SK-N-SH (cell line): ENCODE measurements at regions not wholly inside any gene's neighbourhood (a gene's known extent, or its start where the extent isn't known, plus 50 kb on each side); places are given as distances from the start of the nearest gene placed in this dataset.

Experiments used
- CTCF ChIA-PET: fragments of 300-600, 350-600 bp; formaldehyde crosslinking; extraction: SDS; loops from one replicate; lab custom pipeline; 2021; lab: Yijun Ruan, JAX
- POLR2A ChIA-PET: fragments of 350-600 bp; sonication (Branson Sonifier 250); formaldehyde crosslinking; extraction: SDS; loops from one replicate; lab custom pipeline; 2020; ENCODE audit warnings: antibody characterized with exemption, inconsistent platforms; lab: Yijun Ruan, JAX
- DNase-seq: peaks from one replicate; pipeline ENCODE4 v3.0.0; 2012
- H2AFZ ChIP-seq: fragments of 200-600 bp; sonication (generic); 2 replicates; pipeline ENCODE4 v1.8.1; 2016; ENCODE audit warnings: antibody characterized with exemption, mild to moderate bottlenecking, low read depth
- H3F3A ChIP-seq: fragments of 200-600 bp; sonication (generic); replicated peaks from 2 replicates; pipeline ENCODE3; 2016; ENCODE audit warnings: antibody characterized with exemption, mild to moderate bottlenecking; ENCODE audit not compliant: insufficient read depth
- H3K27ac ChIP-seq, 2 experiments: fragments of 200-500 bp in 1 of 2; fragments of 200-600 bp in 1 of 2; sonication (Bioruptor generic) in 1 of 2; sonication (generic), shearing (Covaris generic) in 1 of 2; 2 replicates each; pipeline versions ENCODE4 v1.5.1 to v1.6.1; 2014 to 2016; ENCODE audit warnings: low read depth in 2 of 2, inconsistent platforms in 1 of 2, low read length in 1 of 2, mild to moderate bottlenecking in 1 of 2, mixed read lengths in 1 of 2
- H3K27me3 ChIP-seq: fragments of 200-600 bp; sonication (generic), shearing (Covaris generic); 2 replicates; pipeline ENCODE4 v1.6.1; 2016; ENCODE audit warnings: mixed run types; ENCODE audit not compliant: insufficient read depth
- H3K36me3 ChIP-seq, 2 experiments: fragments of 200-500 bp in 1 of 2; fragments of 200-600 bp in 1 of 2; sonication (Bioruptor generic) in 1 of 2; sonication (generic) in 1 of 2; replicated peaks in 1 of 2; 2 replicates each; pipeline versions ENCODE3 to v1.5.1; 2014 to 2016; ENCODE audit warnings: low read length in 1 of 2, mild to moderate bottlenecking in 1 of 2; ENCODE audit not compliant: insufficient read depth in 2 of 2, control insufficient read depth in 1 of 2
- H3K4me1 ChIP-seq, 2 experiments: fragments of 200-500 bp in 1 of 2; fragments of 200-600 bp in 1 of 2; sonication (Bioruptor generic) in 1 of 2; sonication (generic), shearing (Covaris generic) in 1 of 2; 2 replicates each; pipeline versions ENCODE4 v1.5.1 to v1.6.1; 2014 to 2016; ENCODE audit warnings: low read depth in 1 of 2, low read length in 1 of 2, mixed run types in 1 of 2; ENCODE audit not compliant: insufficient read depth in 2 of 2, control insufficient read depth in 1 of 2
- H3K4me2 ChIP-seq: fragments of 200-600 bp; sonication (generic), shearing (Covaris generic); 2 replicates; pipeline ENCODE4 v1.6.1; 2017; ENCODE audit warnings: mixed run types
- H3K4me3 ChIP-seq, 2 experiments: fragments of 200-500 bp in 1 of 2; fragments of 200-600 bp in 1 of 2; sonication (Bioruptor generic) in 1 of 2; sonication (generic), shearing (Covaris generic) in 1 of 2; 2 replicates each; pipeline versions ENCODE4 v1.5.1 to v1.8.1; 2014 to 2016; ENCODE audit warnings: low read depth in 2 of 2, inconsistent platforms in 1 of 2, low read length in 1 of 2, mild to moderate bottlenecking in 1 of 2, mixed read lengths in 1 of 2, moderate library complexity in 1 of 2
- H3K79me2 ChIP-seq: fragments of 200-600 bp; sonication (generic); 2 replicates; pipeline ENCODE4 v1.8.1; 2017; ENCODE audit warnings: mild to moderate bottlenecking; ENCODE audit not compliant: insufficient read depth
- H3K9ac ChIP-seq: fragments of 200-600 bp; sonication (generic); 2 replicates; pipeline ENCODE4 v1.6.1; 2017; ENCODE audit warnings: mixed run types
- H3K9me2 ChIP-seq: fragments of 200-600 bp; sonication (generic); 2 replicates; pipeline ENCODE4 v1.6.1; 2017; ENCODE audit warnings: mixed run types
- H3K9me3 ChIP-seq: fragments of 200-600 bp; sonication (generic); 2 replicates; pipeline ENCODE4 v1.6.1; 2017; ENCODE audit warnings: mixed run types, mild to moderate bottlenecking, moderate library complexity
- H4K20me1 ChIP-seq: fragments of 200-600 bp; sonication (generic); 2 replicates; pipeline ENCODE4 v1.6.1; 2017; ENCODE audit warnings: mild to moderate bottlenecking, mixed run types; ENCODE audit not compliant: insufficient read depth
- ELF1 ChIP-seq: IDR thresholded peaks from 2 replicates; pipeline ENCODE4 v1.4.0; 2012
- EP300 ChIP-seq, 2 experiments: IDR thresholded peaks; 2 replicates each; pipeline versions ENCODE4 v1.4.0 to v1.6.1; 2012; ENCODE audit warnings: borderline replicate concordance in 1 of 2, low read depth in 1 of 2, low read length in 1 of 2
- FOXJ3 ChIP-seq: sonication (generic); formaldehyde crosslinking; IDR thresholded peaks from 2 replicates; pipeline ENCODE4 v1.5.1; 2020; ENCODE audit warnings: mild to moderate bottlenecking, missing genetic modification reagents
- FOXM1 ChIP-seq: IDR thresholded peaks from 2 replicates; pipeline ENCODE4 v1.4.0; 2012; ENCODE audit warnings: low read depth, mild to moderate bottlenecking
- GABPA ChIP-seq: IDR thresholded peaks from 2 replicates; pipeline ENCODE4 v1.4.0; 2012; ENCODE audit warnings: low read depth, mild to moderate bottlenecking
- IRF3 ChIP-seq: fragments of 150-350 bp; IDR thresholded peaks from 2 replicates; pipeline ENCODE4 v1.6.1; 2016; ENCODE audit warnings: mild to moderate bottlenecking, low read depth, low read length
- MAX ChIP-seq: IDR thresholded peaks from 2 replicates; pipeline ENCODE4 v1.4.0; 2012; ENCODE audit warnings: low read depth
- NRF1 ChIP-seq: IDR thresholded peaks from 2 replicates; pipeline ENCODE4 v1.6.1; 2012; ENCODE audit warnings: low read depth, mild to moderate bottlenecking, low read length
- RFX5 ChIP-seq: IDR thresholded peaks from 2 replicates; pipeline ENCODE4 v1.6.1; 2012; ENCODE audit warnings: mild to moderate bottlenecking, improper control_type of control experiment, low read length
- SMC3 ChIP-seq: IDR thresholded peaks from 2 replicates; pipeline ENCODE4 v1.6.1; 2012; ENCODE audit warnings: low read depth, low read length, improper control_type of control experiment
- TAF1 ChIP-seq: IDR thresholded peaks from 2 replicates; pipeline ENCODE4 v1.6.1; 2012; ENCODE audit warnings: low read depth, mild to moderate bottlenecking, low read length, moderate library complexity, borderline replicate concordance
- TCF12 ChIP-seq: IDR thresholded peaks from 2 replicates; pipeline ENCODE4 v1.4.0; 2012
- TEAD4 ChIP-seq: IDR thresholded peaks from 2 replicates; pipeline ENCODE4 v1.4.0; 2012; ENCODE audit warnings: mild to moderate bottlenecking, borderline replicate concordance; ENCODE audit not compliant: insufficient read depth
- USF1 ChIP-seq: IDR thresholded peaks from 2 replicates; pipeline ENCODE4 v1.4.0; 2012; ENCODE audit warnings: low read depth, borderline replicate concordance
- USF2 ChIP-seq: fragments of 150-350 bp; IDR thresholded peaks from 2 replicates; pipeline ENCODE4 v1.6.1; 2017; ENCODE audit warnings: antibody characterized with exemption, low read length, low read depth, borderline replicate concordance
- YY1 ChIP-seq: IDR thresholded peaks from 2 replicates; pipeline ENCODE4 v1.4.0; 2012; ENCODE audit warnings: low read depth, mild to moderate bottlenecking
- WGBS: methylation state at CpG from one replicate; pipeline ENCODE4 v1.1.6; 2017; ENCODE audit warnings: low lambda C conversion rate; 5-methylcytosine and 5-hydroxymethylcytosine counted together

GRCh38 chr10:130729876-130730275 is 581.6 kb downstream of the TCERG1L start:
- H3F3A ChIP-seq: no peaks in the 10 kb centered on the region
- H3K4me1 ChIP-seq: no peaks in the 10 kb centered on the region
- no peaks in the 10 kb centered on the region for H3K9me2 ChIP-seq
- H3K4me3 ChIP-seq: no peak overlapping the region
- no peak overlapping the region for H3K9ac ChIP-seq
- no peaks in the 10 kb centered on the region for H3K36me3 ChIP-seq
- TF ChIP-seq EP300 (IDR thresholded peaks at IDR 0.05; ENCODE audit: borderline replicate concordance in 1 of 2, low read depth in 1 of 2, low read length in 1 of 2) (no peak), MAX (no peak), RFX5 (no peak), TEAD4 (no peak), IRF3 (no peak), YY1 (no peak), TAF1 (no peak), FOXJ3 (CRISPR knock-in tag) (no peak), SMC3 (no peak), GABPA (no peak), USF1 (no peak), TCF12 (no peak), FOXM1 (no peak), ELF1 (no peak)
- no peak for DNase-seq
- H3K9me3 ChIP-seq: no peaks in the 10 kb centered on the region
- H3K4me2 ChIP-seq: no peak overlapping the region
- H2AFZ ChIP-seq: no peak overlapping the region
- H4K20me1 ChIP-seq: no peaks in the 10 kb centered on the region
- no peaks in the 10 kb centered on the region for H3K79me2 ChIP-seq
- no peak overlapping the region for H3K27ac ChIP-seq
- CTCF ChIA-PET: no interaction called here
- POLR2A ChIA-PET: no interaction called here
- H3K27me3 ChIP-seq: no peaks in the 10 kb centered on the region

- no peaks in the 10 kb centered on the region for H3K27me3 ChIP-seq
- peak; percentile 63 for DNase-seq
- peaks cover 0 to 3% of the 10 kb centered on the region in 2 experiments; a peak in 1 of 4 replicates for H3K4me1 ChIP-seq
- no peak overlapping the region for H2AFZ ChIP-seq
- H3K9me2 ChIP-seq: no peaks in the 10 kb centered on the region
- 16% methylated on average over 2 of the region's 2 CpGs for WGBS
- TF ChIP-seq NRF1 (no peak), IRF3 (no peak), SMC3 (no peak), USF2 (no peak)
- POLR2A ChIA-PET: no interaction called here
- no peaks in the 10 kb centered on the region for H3K9me3 ChIP-seq
- no peaks in the 10 kb centered on the region for H3K79me2 ChIP-seq
- no peaks in the 10 kb centered on the region for H3K36me3 ChIP-seq
- no peaks in the 10 kb centered on the region for H3F3A ChIP-seq
- no peaks in the 10 kb centered on the region for H4K20me1 ChIP-seq
- CTCF ChIA-PET: interaction anchor here (1.0 to 1.2 kb wide), 2 partner anchors 12 to 31 kb away, joined by 3 to 4 read pairs; no protein-coding TSS in a partner anchor
- H3K4me2 ChIP-seq: no peak overlapping the region
- no peak overlapping the region for H3K9ac ChIP-seq
- H3K4me3 ChIP-seq: no peak overlapping the region
- no peak overlapping the region for H3K27ac ChIP-seq
Measured at GRCh38 chr10:130737186-130737585, 574.3 kb downstream of the TCERG1L start.
